Upper lobe of left lung (tissue), 4 donors: ENCODE measurements at regions not wholly inside any gene's neighbourhood (a gene's known extent, or its start where the extent isn't known, plus 50 kb on each side); places are given as distances from the start of the nearest gene placed in this dataset.
"Not testable (repeated sequence)": the region's sequence is repeated elsewhere in the genome, so short reads cannot be mapped to it uniquely, and the experiment has no call there.

Experiments used
- CTCF ChIP-seq, 6 experiments: fragments of 450-650 bp in 4 of 6; fragments of 200-600 bp in 2 of 6; sonication (generic) in 2 of 6; IDR thresholded peaks; one replicate each; pipeline ENCODE4 v1.5.1; 2016 to 2019; ENCODE audit warnings: antibody characterized with exemption in 6 of 6
- EP300 ChIP-seq, 4 donors: sonication (generic); formaldehyde crosslinking; IDR thresholded peaks; one replicate each; pipeline ENCODE4 v1.5.1; 2017; ENCODE audit warnings: antibody characterized with exemption in 4 of 4, control low read depth in 2 of 4
- POLR2A ChIP-seq, 4 donors: fragments of 450-650 bp; IDR thresholded peaks; one replicate each; pipeline ENCODE4 v1.5.1; 2016 to 2017; ENCODE audit warnings: antibody characterized with exemption in 4 of 4, mild to moderate bottlenecking in 2 of 4

- TF ChIP-seq CTCF, EP300, POLR2A (IDR thresholded peaks at IDR 0.05): not testable (repeated sequence)
Measured at GRCh38 chr16:88332921-88333825, 49.6 kb upstream of the ZNF469 start.
